Ishikawa (cell line): ENCODE measurements at regions not wholly inside any gene's neighbourhood (a gene's known extent, or its start where the extent isn't known, plus 50 kb on each side); places are given as distances from the start of the nearest gene placed in this dataset.

Source experiments
- CEBPB ChIP-seq: IDR thresholded peaks from 2 replicates; pipeline ENCODE4 v1.6.1; 2012
- CREB1 ChIP-seq: IDR thresholded peaks from 2 replicates; pipeline ENCODE4 v1.6.1; 2012; ENCODE audit warnings: low read depth
- EGR1 ChIP-seq: IDR thresholded peaks from 2 replicates; pipeline ENCODE4 v1.6.1; 2012
- EP300 ChIP-seq: IDR thresholded peaks from 2 replicates; pipeline ENCODE4 v1.6.1; 2012; ENCODE audit warnings: borderline replicate concordance
- FOXM1 ChIP-seq: IDR thresholded peaks from 2 replicates; pipeline ENCODE4 v1.6.1; 2012; ENCODE audit warnings: low read depth, borderline replicate concordance
- NFIC ChIP-seq: IDR thresholded peaks from 2 replicates; pipeline ENCODE4 v1.6.1; 2012
- RAD21 ChIP-seq: IDR thresholded peaks from 2 replicates; pipeline ENCODE4 v1.6.1; 2012; ENCODE audit warnings: low read depth
- TAF1 ChIP-seq: IDR thresholded peaks from 2 replicates; pipeline ENCODE4 v1.6.1; 2012; ENCODE audit warnings: low read depth, mild to moderate bottlenecking
- TCF12 ChIP-seq: IDR thresholded peaks from 2 replicates; pipeline ENCODE4 v1.6.1; 2012; ENCODE audit warnings: low read depth
- TEAD4 ChIP-seq: IDR thresholded peaks from 2 replicates; pipeline ENCODE4 v1.6.1; 2012
- YY1 ChIP-seq: IDR thresholded peaks from 2 replicates; pipeline ENCODE4 v1.6.1; 2012; ENCODE audit warnings: low read depth
- ZBTB7A ChIP-seq: IDR thresholded peaks from 2 replicates; pipeline ENCODE4 v1.6.1; 2012; ENCODE audit warnings: low read depth
- TF ChIP-seq, protein P1 (sequence below): IDR thresholded peaks from 2 replicates; pipeline ENCODE4 v1.6.1; 2012
- TF ChIP-seq, protein P2 (sequence below): IDR thresholded peaks from 2 replicates; pipeline ENCODE4 v1.6.1; 2012; ENCODE audit warnings: low read depth, mild to moderate bottlenecking
- TF ChIP-seq, protein P3 (sequence below): IDR thresholded peaks from 2 replicates; pipeline ENCODE4 v1.6.1; 2012

DNA sequence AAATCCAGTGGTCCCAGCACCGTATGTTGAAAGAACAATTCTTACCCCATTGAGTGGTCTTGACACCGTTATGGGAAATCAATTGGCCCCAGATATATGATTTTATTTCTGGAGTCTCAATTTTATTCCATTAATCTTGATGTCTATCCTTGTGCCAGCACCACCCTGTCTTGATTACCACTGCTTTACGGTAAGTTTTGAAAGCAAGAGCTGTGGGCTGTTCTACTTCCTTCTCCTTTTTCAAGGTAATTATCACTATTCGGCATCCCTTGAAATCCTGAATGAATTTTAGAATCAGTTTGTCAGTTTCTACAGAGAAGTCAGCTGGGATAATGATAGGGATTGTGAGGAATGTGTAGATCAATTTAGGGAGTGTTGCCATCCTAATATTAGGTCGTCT is 160.8 kb upstream of the SFSWAP start:
- TF ChIP-seq, protein P1, sequence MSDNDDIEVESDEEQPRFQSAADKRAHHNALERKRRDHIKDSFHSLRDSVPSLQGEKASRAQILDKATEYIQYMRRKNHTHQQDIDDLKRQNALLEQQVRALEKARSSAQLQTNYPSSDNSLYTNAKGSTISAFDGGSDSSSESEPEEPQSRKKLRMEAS = no peak
- TF ChIP-seq EP300 = no peak

DNA sequence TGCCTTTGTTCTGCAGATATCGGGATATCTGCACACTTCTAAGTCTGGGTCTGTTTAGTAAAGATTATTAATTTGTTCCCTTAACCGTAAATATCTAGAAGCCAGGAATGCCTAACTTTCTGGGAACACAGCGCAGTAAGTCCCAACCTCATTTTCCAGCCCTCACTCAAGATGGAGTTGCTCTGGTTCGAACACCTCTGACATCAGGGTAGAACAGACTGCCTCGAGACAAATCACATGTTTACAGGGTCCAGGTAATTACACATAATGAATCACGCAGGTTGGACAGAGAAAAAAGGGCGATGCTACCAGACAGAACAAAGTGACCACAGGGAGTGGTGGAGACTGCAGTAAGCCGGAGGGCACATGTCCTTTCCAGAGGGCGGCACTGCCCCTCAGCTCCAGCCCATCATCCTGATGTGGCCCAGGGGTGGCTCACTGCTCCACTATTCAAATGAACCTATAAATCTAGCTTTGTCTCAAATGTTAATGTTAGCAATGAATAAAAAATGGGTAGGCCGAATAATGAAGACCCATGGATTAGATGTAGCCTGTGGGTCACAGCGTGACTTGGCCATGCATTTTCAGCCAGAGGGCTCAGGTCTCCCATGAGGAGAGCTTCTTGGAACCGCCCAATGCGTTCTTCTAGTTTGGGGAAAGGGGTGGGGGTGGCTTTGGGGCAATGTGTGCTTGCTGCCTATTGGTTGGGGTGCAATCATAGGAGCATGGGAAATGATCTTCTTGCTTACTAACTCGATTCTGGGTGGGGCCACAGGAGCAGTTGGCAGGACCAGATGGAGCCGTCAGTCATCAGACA is 159.0 kb upstream of the SFSWAP start:
- TF ChIP-seq TAF1 (no peak), TEAD4 (no peak)

DNA sequence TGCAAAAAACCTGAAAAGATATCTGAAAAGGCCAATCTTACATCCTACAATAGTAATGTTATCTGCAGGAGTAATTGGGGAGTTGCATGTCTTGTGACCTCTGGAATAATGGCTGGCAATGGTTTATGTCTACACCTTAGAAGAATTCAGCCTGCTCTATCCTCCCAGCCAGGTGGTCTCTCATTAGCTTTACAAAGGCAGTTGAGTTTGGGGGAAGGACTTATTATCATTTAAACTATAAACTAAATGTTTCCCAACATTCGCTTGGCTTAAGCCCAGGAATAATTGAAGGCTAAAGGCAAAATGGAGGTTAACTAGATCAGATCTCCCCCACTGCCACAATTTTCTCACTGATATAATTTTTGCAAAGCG is 158.4 kb upstream of the SFSWAP start:
- TF ChIP-seq EGR1 = no peak
- TF ChIP-seq ZBTB7A = no peak
- no peak for TF ChIP-seq TCF12
- TF ChIP-seq TAF1 = no peak
- TF ChIP-seq, protein P2, sequence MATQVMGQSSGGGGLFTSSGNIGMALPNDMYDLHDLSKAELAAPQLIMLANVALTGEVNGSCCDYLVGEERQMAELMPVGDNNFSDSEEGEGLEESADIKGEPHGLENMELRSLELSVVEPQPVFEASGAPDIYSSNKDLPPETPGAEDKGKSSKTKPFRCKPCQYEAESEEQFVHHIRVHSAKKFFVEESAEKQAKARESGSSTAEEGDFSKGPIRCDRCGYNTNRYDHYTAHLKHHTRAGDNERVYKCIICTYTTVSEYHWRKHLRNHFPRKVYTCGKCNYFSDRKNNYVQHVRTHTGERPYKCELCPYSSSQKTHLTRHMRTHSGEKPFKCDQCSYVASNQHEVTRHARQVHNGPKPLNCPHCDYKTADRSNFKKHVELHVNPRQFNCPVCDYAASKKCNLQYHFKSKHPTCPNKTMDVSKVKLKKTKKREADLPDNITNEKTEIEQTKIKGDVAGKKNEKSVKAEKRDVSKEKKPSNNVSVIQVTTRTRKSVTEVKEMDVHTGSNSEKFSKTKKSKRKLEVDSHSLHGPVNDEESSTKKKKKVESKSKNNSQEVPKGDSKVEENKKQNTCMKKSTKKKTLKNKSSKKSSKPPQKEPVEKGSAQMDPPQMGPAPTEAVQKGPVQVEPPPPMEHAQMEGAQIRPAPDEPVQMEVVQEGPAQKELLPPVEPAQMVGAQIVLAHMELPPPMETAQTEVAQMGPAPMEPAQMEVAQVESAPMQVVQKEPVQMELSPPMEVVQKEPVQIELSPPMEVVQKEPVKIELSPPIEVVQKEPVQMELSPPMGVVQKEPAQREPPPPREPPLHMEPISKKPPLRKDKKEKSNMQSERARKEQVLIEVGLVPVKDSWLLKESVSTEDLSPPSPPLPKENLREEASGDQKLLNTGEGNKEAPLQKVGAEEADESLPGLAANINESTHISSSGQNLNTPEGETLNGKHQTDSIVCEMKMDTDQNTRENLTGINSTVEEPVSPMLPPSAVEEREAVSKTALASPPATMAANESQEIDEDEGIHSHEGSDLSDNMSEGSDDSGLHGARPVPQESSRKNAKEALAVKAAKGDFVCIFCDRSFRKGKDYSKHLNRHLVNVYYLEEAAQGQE = no peak

DNA sequence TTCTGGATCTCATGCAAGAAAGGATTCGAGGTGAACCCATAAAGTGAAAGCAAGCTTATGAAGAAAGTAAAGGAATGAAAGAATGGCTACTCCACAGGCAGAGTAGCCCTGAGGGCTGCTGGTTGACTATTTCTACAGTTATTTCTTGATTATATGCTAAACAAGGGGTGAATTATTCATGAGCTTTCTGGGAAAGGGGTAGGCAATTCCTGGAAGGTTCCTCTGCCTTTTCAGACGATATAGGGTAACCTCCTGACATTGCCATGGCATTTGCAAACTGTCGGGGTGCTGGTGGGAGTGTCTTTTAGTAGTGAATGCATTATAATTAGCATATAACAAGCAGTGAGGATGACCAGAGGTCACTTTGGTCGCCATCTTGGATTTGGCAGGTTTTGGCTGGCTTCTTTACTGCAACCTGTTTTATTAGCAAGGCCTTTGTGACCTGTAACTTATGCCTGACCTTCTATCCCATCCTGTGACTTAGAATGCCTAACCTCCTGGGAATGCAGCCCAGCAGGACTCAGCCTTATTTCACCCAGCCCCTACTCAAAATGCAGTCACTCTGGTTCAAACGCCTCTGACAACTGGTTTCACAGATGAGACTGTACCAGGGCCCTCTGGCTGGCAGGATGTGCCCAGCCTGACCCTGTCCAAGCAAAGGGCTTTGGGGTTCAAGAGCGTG is 157.7 kb upstream of the SFSWAP start:
- TF ChIP-seq TAF1 = no peak
- TF ChIP-seq YY1 = no peak
- TF ChIP-seq, protein P2 = no peak
- no peak for TF ChIP-seq FOXM1
- TF ChIP-seq, protein P1 = no peak
- no peak for TF ChIP-seq TCF12
- no peak for TF ChIP-seq CREB1
- TF ChIP-seq RAD21 = no peak
- TF ChIP-seq EP300 = no peak
- TF ChIP-seq, protein P3, sequence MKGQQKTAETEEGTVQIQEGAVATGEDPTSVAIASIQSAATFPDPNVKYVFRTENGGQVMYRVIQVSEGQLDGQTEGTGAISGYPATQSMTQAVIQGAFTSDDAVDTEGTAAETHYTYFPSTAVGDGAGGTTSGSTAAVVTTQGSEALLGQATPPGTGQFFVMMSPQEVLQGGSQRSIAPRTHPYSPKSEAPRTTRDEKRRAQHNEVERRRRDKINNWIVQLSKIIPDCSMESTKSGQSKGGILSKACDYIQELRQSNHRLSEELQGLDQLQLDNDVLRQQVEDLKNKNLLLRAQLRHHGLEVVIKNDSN = no peak
- no peak for TF ChIP-seq NFIC
- no peak for TF ChIP-seq CEBPB
- TF ChIP-seq ZBTB7A = no peak
- no peak for TF ChIP-seq EGR1
- TF ChIP-seq TEAD4 = no peak

DNA sequence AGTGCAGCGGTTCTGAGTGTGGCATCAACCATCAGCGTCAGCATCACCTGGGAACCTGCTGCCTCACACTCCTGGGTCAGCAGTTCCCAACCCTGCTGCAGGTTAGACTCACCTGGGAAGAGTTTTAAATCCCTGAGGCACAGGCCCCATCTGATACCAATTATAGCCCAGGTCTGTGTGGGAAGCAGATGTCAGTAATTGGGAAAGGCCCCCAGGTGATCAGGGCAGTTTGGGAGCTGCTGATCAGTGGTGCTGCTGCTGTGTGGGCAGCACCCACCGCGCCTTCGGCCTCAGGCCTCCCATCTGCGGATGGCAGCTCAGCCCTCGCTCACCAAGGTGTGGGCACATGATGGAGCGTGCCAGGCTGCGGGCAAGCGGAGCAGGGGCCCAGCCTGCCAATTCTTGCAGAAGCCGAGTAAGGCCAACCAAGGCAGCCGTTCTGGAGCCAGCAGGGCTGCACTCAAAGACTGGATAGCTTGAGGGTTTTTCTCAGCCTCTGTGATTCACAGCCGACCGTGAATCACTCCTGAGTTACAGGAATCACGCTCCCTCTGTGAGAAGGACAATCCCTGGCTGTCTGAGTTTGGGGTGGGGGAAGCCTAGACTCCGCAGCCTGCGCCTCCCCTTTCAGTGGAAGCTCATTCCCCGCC is 155.6 kb upstream of the SFSWAP start:
- TF ChIP-seq TEAD4 (no peak), CEBPB (no peak), EP300 (no peak), TCF12 (no peak), NFIC (no peak), CREB1 (no peak), RAD21 (no peak), EGR1 (no peak), YY1 (no peak), ZBTB7A (no peak), TAF1 (no peak), FOXM1 (no peak)
- TF ChIP-seq, protein P2 = no peak
- TF ChIP-seq, protein P1 = no peak
- TF ChIP-seq, protein P3 = no peak
